ENCODE measurements at regions not wholly inside any gene's neighbourhood (a gene's known extent, or its start where the extent isn't known, plus 50 kb on each side); places are given as distances from the start of the nearest gene placed in this dataset.
A peak's percentile ranks its signal among the peaks of the same experiment; 100 is the strongest.

DNA sequence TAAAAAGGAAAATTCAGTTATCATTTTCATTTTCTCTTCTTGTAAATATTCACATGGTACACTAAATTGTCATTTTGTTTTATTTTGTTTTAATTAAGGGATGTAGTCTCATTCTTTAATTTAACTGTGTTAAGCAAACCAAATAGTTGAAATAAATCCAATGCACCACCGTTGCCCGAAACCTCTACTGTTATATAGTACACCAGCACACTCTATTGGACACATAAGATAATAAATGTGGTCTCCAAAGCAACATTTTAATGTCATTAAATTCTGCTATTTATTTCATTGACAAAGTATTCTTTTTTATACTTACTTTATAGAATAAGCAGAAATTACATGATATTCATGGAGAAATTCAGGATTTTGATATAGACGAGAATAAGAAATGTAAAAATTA, 156.4 kb upstream of the FREM2 start:
- TF ChIP-seq, protein P1, sequence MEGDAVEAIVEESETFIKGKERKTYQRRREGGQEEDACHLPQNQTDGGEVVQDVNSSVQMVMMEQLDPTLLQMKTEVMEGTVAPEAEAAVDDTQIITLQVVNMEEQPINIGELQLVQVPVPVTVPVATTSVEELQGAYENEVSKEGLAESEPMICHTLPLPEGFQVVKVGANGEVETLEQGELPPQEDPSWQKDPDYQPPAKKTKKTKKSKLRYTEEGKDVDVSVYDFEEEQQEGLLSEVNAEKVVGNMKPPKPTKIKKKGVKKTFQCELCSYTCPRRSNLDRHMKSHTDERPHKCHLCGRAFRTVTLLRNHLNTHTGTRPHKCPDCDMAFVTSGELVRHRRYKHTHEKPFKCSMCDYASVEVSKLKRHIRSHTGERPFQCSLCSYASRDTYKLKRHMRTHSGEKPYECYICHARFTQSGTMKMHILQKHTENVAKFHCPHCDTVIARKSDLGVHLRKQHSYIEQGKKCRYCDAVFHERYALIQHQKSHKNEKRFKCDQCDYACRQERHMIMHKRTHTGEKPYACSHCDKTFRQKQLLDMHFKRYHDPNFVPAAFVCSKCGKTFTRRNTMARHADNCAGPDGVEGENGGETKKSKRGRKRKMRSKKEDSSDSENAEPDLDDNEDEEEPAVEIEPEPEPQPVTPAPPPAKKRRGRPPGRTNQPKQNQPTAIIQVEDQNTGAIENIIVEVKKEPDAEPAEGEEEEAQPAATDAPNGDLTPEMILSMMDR (conservative IDR thresholded peaks at IDR 0.05 in 1 of 2, IDR thresholded peaks at IDR 0.05 in 1 of 2; ENCODE audit: extremely low read depth in 1 of 2, insufficient read depth in 1 of 2, low read depth in 1 of 2, low read length in 2 of 2) = peak; percentile 47 to 54
- TF ChIP-seq EZH2 (IDR thresholded peaks at IDR 0.05; ENCODE audit: borderline replicate concordance, low read length) = no peak

Measured in mammary epithelial cell (primary cell).